Gastrocnemius medialis (tissue), 4 donors: ENCODE measurements at regions not wholly inside any gene's neighbourhood (a gene's known extent, or its start where the extent isn't known, plus 50 kb on each side); places are given as distances from the start of the nearest gene placed in this dataset.

Experiments
- ATAC-seq, 2 donors: fragments of 150-250 bp; one replicate each; pipeline ENCODE4 v1.9.1; 2016
- DNase-seq, 2 donors: peaks; one replicate each; pipeline ENCODE4 v3.0.0-alpha.2; 2019
- H3K27ac ChIP-seq, 4 donors: fragments of 200-600 bp; sonication (generic); 1 replicate in 1 of 4; 2 replicates in 3 of 4; pipeline ENCODE4 v1.5.1; 2016 to 2018; ENCODE audit warnings: mild to moderate bottlenecking in 2 of 4, moderate library complexity in 1 of 4
- H3K27me3 ChIP-seq, 3 donors: fragments of 200-600 bp; sonication (generic) in 2 of 3; 1 replicate in 1 of 3; 2 replicates in 2 of 3; pipeline versions ENCODE4 v1.5.1 to v1.6.0; 2016 to 2019; ENCODE audit warnings: mild to moderate bottlenecking in 1 of 3, moderate library complexity in 1 of 3
- H3K36me3 ChIP-seq, 2 donors: fragments of 200-600 bp; sonication (generic) in 1 of 2; one replicate each; pipeline ENCODE4 v1.5.1; 2017 to 2018
- H3K4me1 ChIP-seq, 2 donors: fragments of 200-600 bp; sonication (generic) in 1 of 2; one replicate each; pipeline ENCODE4 v1.5.1; 2016 to 2017; ENCODE audit warnings: mild to moderate bottlenecking in 2 of 2
- H3K4me3 ChIP-seq, 4 donors: fragments of 200-600 bp; sonication (generic) in 3 of 4; 1 replicate in 1 of 4; 2 replicates in 3 of 4; pipeline ENCODE4 v1.5.1; 2016 to 2019; ENCODE audit warnings: mild to moderate bottlenecking in 2 of 4
- H3K9me3 ChIP-seq, 3 donors: fragments of 200-600 bp; sonication (generic) in 2 of 3; 1 replicate in 1 of 3; 2 replicates in 2 of 3; pipeline ENCODE4 v1.5.1; 2016 to 2019
- POLR2A ChIP-seq, 2 donors: fragments of 450-650 bp; IDR thresholded peaks; one replicate each; pipeline ENCODE4 v1.6.1; 2017; ENCODE audit warnings: antibody characterized with exemption in 2 of 2, mild to moderate bottlenecking in 2 of 2, moderate library complexity in 2 of 2
- in situ Hi-C, 4 donors: fragments of 200-750 bp; cut with MboI; loops; one replicate each; pipeline versions ENCODE4 v1.15.0 to v1.8.0; 2017; ENCODE audit warnings: low sequenced_read_pairs in 4 of 4
- intact Hi-C: fragments of 100-400 bp; cut with DNase I; formaldehyde crosslinking; loops from one replicate; pipeline ENCODE4 v1.15.1; 2023; ENCODE audit warnings: low total_unique reads
- TF ChIP-seq, protein P1 (sequence below), 5 experiments: fragments of 450-650 bp in 3 of 5; fragments of 200-600 bp in 2 of 5; sonication (generic) in 2 of 5; IDR thresholded peaks in 4 of 5; conservative IDR thresholded peaks in 1 of 5; 1 replicate in 4 of 5; 2 replicates in 1 of 5; pipeline ENCODE4 v1.5.1; 2016 to 2019; ENCODE audit warnings: antibody characterized with exemption in 5 of 5, mild to moderate bottlenecking in 3 of 5, moderate library complexity in 3 of 5

DNA sequence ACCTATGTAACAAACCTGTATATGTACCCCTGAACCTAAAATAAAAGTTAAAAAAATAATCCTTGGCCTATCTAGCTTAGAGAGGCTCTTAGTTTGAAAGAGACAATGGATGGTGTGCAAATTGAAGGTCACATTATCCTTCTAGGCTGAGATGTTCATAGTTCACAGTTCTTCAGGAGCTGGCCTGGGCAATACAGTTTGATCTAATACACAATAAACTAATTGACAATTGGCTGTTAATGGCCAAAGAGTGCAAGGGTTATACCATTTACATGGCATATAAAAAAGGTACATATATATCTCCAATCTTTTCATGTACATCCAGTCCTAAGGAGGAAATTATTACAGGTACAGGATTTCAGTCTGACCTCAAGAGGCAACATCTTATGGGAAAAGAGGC, 117.4 kb upstream of the NEDD9 start:
- Histone ChIP-seq H3K9me3 (no peaks in the 10 kb centered on the region), H3K4me3 (no peak overlapping the region), H3K27ac (no peak overlapping the region), H3K4me1 (peaks cover 3 to 6% of the 10 kb centered on the region in 2 donors), H3K36me3 (no peaks in the 10 kb centered on the region), H3K27me3 (no peaks in the 10 kb centered on the region)
- ATAC-seq: no peak
- no peak for DNase-seq
- TF ChIP-seq, protein P1, sequence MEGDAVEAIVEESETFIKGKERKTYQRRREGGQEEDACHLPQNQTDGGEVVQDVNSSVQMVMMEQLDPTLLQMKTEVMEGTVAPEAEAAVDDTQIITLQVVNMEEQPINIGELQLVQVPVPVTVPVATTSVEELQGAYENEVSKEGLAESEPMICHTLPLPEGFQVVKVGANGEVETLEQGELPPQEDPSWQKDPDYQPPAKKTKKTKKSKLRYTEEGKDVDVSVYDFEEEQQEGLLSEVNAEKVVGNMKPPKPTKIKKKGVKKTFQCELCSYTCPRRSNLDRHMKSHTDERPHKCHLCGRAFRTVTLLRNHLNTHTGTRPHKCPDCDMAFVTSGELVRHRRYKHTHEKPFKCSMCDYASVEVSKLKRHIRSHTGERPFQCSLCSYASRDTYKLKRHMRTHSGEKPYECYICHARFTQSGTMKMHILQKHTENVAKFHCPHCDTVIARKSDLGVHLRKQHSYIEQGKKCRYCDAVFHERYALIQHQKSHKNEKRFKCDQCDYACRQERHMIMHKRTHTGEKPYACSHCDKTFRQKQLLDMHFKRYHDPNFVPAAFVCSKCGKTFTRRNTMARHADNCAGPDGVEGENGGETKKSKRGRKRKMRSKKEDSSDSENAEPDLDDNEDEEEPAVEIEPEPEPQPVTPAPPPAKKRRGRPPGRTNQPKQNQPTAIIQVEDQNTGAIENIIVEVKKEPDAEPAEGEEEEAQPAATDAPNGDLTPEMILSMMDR (IDR thresholded peaks at IDR 0.05 in 4 of 5, conservative IDR thresholded peaks at IDR 0.05 in 1 of 5): no peak
- no peak for TF ChIP-seq POLR2A (IDR thresholded peaks at IDR 0.05)
- intact Hi-C loops: loop anchor here (5.0 kb wide), 1 partner anchor 118 kb away; the partner anchor contains the start of gene NEDD9
- in situ Hi-C loops: no loop called here

GRCh38 chr6:11346516-11346915, 114.0 kb upstream of the NEDD9 start:
- Histone ChIP-seq H3K27me3 (no peaks in the 10 kb centered on the region), H3K9me3 (no peaks in the 10 kb centered on the region), H3K4me3 (no peak overlapping the region), H3K36me3 (no peaks in the 10 kb centered on the region), H3K27ac (no peak overlapping the region), H3K4me1 (no peaks in the 10 kb centered on the region)
- no peak for DNase-seq
- in situ Hi-C loops (no loop called here), intact Hi-C loops (no loop called here)
- TF ChIP-seq POLR2A (IDR thresholded peaks at IDR 0.05): no peak
- TF ChIP-seq, protein P1 (IDR thresholded peaks at IDR 0.05 in 4 of 5, conservative IDR thresholded peaks at IDR 0.05 in 1 of 5): no peak
- ATAC-seq: no peak

DNA sequence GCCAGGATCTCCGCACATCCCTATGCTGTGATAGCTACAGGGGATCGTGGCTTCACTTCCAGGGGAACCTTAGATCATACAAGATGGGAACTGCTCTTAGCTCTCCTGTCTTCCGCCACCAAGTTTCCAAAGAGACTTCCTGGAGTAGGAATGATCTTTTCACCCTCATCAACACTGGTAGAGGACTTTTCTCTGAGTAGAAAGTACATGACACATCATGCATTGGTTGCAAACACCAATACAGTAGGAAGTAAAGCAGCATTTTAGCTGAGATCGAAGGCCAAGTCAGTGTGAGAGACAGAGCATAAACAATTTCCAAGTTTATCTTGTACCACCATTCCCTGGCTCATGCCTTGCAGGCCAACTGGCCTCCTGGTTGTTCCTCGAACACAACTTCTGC, 113.1 kb upstream of the NEDD9 start:
- Histone ChIP-seq H3K4me1 (no peaks in the 10 kb centered on the region), H3K36me3 (no peaks in the 10 kb centered on the region), H3K27me3 (no peaks in the 10 kb centered on the region), H3K9me3 (no peaks in the 10 kb centered on the region), H3K27ac (no peak overlapping the region), H3K4me3 (no peak overlapping the region)
- intact Hi-C loops: no loop called here
- DNase-seq (no peak), ATAC-seq (no peak)
- no peak for TF ChIP-seq POLR2A (IDR thresholded peaks at IDR 0.05)
- TF ChIP-seq, protein P1 (IDR thresholded peaks at IDR 0.05 in 4 of 5, conservative IDR thresholded peaks at IDR 0.05 in 1 of 5): no peak
- in situ Hi-C loops: no loop called here

DNA sequence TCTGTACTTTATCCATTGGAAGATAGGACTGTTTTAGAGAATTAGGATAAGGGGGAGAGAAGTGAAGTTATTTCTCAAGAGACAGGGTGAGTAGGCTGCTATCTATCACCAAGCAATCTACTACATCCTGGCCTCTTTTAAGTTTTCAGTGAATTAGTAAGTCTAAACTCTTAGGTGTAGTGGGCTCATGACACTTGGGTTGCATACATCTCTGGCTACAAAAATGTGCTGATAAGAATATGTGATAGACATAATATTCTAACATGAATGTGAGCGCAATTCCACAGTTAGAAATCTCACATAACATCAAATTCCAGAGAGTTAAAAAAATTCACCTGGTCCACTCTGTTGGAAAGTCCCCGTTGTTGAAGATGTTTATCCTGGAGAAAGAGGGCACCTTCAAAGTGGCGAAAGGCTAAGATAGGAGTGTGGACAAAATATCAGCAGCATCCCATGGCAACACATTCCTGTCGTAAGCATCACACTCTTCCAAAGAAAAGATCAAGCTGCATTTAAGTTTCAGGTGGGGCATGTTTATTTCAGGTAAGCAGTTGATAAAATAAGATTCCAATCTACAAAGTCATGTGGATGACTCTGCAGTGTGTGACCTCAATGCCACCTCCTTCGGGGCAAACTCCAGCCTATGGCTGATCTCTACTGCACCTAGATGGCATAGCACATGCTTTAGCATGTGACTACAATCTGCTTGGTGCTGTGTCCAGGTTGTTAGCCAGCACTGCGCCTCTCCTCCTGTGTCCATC, 111.7 kb upstream of the NEDD9 start:
- no peak for ATAC-seq
- Histone ChIP-seq H3K4me3 (no peak overlapping the region), H3K4me1 (no peaks in the 10 kb centered on the region), H3K36me3 (no peaks in the 10 kb centered on the region), H3K27me3 (no peaks in the 10 kb centered on the region), H3K9me3 (no peaks in the 10 kb centered on the region), H3K27ac (no peak overlapping the region)
- no peak for TF ChIP-seq POLR2A (IDR thresholded peaks at IDR 0.05)
- TF ChIP-seq, protein P1 (IDR thresholded peaks at IDR 0.05 in 4 of 5, conservative IDR thresholded peaks at IDR 0.05 in 1 of 5): no peak
- DNase-seq: no peak
- intact Hi-C loops (no loop called here), in situ Hi-C loops (no loop called here)

DNA sequence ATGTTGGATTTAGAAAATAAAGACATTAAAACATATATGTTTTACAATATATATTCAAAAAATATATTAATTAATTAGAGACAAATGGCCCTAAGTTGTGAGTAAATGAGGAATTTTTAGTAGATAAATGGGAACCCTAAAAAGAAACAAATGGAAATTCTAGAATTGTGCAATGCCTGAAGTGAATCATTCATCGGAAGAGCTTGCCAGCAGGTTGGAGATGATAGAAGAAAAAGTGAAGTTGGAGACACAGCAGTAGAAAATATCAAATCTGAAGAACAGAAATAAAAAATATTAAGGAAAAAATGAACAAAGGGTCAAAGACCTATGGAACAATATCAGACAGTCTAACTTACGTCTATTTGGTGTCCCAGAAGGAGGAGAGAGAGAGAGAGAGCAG, 109.4 kb upstream of the NEDD9 start:
- Histone ChIP-seq H3K4me3 (no peak overlapping the region), H3K27ac (no peak overlapping the region), H3K4me1 (no peaks in the 10 kb centered on the region), H3K27me3 (no peaks in the 10 kb centered on the region), H3K36me3 (no peaks in the 10 kb centered on the region), H3K9me3 (no peaks in the 10 kb centered on the region)
- TF ChIP-seq, protein P1 (IDR thresholded peaks at IDR 0.05 in 4 of 5, conservative IDR thresholded peaks at IDR 0.05 in 1 of 5): no peak
- no peak for TF ChIP-seq POLR2A (IDR thresholded peaks at IDR 0.05)
- in situ Hi-C loops: no loop called here
- ATAC-seq: no peak
- DNase-seq: no peak
- intact Hi-C loops: no loop called here
